H4 (cell line): ENCODE measurements at regions not wholly inside any gene's neighbourhood (a gene's known extent, or its start where the extent isn't known, plus 50 kb on each side); places are given as distances from the start of the nearest gene placed in this dataset.
"Not testable (repeated sequence)": the region's sequence is repeated elsewhere in the genome, so short reads cannot be mapped to it uniquely, and the experiment has no call there.

Source experiments
- DNase-seq: peaks from one replicate; pipeline ENCODE4 v3.0.0-alpha.2; 2015; ENCODE audit warnings: low spot score

GRCh38 chr2:172259827-172260226, 157.1 kb upstream of the DLX2 start:
- DNase-seq = no peak

DNA sequence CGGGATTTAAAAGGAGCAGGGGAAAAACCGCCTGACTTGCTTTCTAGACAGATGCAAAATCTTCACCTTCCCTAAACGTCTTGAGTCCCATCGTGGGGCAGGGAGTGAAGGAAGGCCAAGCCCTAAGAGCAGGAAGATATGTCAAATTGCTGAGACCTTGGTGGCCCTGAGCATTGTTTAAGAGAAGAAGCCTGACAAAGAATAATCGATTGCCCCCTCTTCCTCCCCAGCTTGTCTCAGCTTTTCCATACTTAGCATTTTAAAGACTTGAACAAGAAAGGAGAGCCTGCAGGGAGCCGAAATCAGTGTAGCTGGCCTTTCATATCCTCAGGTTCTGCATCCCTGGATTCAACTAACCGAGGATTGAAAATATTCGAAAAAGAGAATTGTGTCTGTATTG, 157.6 kb upstream of the DLX2 start:
- DNase-seq = no peak

- no peak for DNase-seq
Measured at GRCh38 chr2:172261292-172261691, 158.6 kb upstream of the DLX2 start.

DNA sequence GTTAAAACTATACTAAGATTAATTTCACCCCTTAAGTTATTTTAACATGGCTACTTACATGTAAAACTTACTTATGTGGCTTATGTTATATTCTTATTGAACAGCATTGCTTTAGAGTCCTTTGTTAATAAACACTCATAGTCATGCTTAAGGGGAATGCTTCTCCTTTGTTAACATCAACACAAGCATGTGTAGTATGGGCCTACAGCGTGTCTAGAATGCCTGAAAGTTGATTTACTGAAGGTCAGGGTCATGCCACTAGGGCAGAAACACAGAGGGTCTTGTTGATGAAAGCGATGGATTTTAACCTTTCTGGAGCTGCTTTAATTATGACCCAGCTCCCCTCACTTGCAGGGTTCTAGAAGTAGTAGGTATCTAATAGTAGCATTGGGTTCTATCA, 159.8 kb upstream of the DLX2 start:
- no peak for DNase-seq

- DNase-seq = not testable (repeated sequence)
Measured at GRCh38 chr2:172264820-172265219, 162.1 kb upstream of the DLX2 start.

DNA sequence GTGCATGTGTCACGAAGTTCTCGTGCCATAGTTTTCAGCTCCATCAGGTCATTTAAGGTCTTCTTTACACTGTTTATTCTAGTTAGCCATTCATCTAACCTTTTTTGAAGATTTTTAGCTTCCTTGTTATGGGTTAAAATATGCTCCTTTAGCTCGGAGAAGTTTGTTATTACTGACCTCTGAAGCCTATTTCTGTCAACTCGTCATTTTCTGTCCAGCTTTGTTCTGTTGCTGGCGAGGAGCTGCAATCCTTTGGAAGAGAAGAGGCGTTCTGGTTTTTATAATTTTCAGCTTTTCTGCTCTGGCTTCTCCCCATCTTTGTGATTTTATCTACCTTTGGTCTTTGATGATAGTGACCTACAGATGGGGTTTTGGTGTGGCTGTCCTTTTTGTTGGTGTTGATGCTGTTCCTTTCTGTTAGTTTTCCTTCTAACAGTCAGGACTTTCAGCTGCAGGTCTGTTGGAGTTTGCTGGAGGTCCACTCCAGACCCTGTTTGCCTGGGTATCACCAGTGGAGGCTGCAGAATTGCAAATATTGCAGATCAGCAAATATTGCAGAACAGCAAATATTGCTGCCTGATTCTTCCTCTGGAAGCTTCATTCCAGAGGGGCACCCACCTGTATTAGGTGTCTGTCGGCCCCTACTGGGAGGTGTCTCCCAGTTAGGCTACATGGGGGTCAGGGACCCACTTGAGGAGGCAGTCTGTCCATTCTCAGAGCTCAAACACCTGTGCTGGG, 157.7 kb upstream of the ITGA6 start:
- DNase-seq = not testable (repeated sequence)

- DNase-seq = peak; percentile 55
Measured at GRCh38 chr2:172270278-172271079, 156.9 kb upstream of the ITGA6 start.

DNA sequence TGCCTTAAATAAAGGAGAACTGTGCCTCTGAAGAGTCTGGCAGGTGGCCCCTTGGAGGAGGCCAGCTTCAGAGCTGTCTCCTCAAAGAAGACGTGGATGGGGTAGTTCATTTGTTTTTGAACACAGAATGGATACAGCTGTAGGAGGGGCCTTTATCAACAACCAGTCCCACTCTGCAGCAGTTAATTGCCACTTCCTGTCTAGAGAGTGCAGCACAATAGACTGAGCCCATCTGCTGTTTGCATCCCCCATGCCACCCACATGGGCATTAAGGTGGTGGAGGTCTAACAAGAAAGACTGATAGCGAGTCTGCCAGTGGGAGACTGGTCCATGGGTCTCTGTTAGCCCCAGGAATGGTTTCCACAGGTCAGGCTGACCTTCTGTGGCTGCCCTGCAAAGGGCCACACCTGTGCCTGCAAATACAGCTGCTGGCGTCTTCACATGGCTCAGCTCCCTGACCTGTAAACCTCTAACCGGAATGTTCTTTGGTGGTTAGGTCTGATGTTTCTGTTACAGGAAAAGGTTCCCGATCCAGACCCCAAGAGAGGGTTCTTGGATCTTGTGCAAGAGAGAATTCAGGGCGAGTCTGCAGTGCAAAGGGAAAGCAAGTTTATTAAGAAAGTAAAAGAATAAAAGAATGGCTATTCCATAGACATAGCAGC, 153.3 kb upstream of the ITGA6 start:
- no peak for DNase-seq

DNA sequence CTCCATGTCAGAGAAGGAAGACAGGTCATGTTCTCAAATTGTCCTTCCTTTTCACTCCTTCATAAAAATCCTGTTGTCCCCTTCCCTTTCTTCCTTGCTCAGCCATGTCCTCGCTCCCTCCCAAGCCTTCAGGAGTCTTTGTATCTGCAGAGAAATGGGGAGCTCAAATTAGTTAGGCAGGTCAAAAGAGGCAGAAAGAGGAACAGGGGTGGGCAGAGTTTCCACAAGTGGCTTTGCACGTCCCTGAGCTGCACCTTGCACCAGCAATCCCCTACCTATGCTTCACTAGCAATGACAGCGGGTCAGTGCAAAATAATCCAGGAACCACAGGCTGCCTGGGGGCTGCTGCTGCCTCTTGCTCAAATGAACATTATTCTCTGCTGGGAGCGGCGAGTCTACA, 152.1 kb upstream of the ITGA6 start:
- DNase-seq = no peak

- DNase-seq = no peak
Measured at GRCh38 chr2:172276961-172277360, 150.4 kb upstream of the ITGA6 start.

- DNase-seq = no peak
Measured at GRCh38 chr2:172278667-172279066, 148.7 kb upstream of the ITGA6 start.

GRCh38 chr2:172279214-172279613, 148.2 kb upstream of the ITGA6 start:
- DNase-seq = no peak

DNA sequence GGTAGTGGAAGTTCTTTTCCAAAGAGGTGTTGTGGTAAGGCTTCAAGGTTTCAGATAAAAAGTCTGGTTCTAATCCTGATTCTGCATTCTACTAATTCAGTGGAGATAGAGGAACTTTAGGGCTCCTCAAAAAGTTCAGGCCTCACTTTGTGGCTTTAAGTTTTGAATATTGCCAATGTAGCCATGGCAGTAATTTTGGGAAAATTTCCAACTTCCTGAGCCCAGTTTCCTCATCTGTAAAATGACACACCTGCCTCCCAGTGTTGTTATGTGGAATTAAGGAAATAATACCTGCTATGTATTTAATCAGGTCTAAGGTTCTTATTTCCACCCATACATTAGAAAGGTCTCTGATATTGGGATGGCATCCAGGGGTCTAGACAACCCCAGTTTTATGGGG, 147.6 kb upstream of the ITGA6 start:
- no peak for DNase-seq

DNA sequence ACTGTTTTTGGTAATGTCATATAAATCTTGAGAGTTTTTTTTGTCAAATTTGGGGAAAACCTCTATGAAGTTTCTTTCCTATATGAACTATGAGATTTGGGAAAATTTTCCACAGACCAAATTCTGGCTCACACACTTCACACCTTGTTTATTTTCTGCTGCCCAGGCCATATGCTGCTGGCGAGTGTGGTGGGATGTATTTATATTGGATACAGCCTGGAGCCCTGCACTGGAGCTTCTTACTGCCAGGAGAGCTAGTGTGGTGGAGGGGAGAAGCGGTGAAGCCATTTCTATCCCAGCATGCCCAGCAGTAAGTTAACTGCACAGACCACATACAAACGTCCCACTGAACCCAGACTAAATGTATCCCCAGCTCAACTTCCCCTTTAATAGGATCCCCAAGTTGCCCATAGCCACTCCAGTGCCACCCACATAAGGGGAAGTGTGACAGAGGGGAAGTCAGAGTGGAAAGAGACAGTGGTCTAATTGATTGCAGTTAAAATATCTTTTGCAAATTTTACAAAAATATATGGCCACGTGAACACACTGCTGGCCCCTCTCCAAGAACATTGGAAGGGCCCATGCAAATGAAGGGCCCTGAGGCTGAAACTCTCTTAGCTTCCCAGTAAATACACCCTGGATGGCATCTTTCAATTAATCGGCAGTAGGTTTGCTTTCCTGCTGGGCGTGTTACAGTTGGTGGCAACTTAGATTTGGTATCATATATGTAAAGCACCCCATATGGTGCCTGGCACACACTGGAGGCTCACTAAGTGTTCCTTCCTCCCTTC, 146.6 kb upstream of the ITGA6 start:
- no peak for DNase-seq

- DNase-seq = no peak
Measured at GRCh38 chr2:172281648-172282570, 145.5 kb upstream of the ITGA6 start.

DNA sequence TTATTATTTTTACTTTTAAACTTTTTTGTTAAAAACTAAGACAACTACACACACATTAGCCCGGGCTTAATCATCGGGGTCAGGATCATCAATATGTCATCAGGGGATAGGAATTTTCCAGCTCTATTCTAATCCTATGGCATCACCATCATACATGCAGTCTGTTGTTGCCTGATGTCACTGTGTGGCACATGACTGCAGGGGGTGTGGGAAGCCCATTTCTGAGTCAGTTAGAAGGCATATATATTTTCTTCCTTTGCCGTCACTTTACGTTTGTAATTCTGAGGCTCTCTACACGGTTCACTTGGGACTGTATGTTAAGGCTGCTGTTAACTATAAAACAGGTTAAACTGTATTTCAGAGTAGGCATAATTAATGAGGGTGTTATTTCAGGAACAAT, 144.4 kb upstream of the ITGA6 start:
- DNase-seq = peak; percentile 78

DNA sequence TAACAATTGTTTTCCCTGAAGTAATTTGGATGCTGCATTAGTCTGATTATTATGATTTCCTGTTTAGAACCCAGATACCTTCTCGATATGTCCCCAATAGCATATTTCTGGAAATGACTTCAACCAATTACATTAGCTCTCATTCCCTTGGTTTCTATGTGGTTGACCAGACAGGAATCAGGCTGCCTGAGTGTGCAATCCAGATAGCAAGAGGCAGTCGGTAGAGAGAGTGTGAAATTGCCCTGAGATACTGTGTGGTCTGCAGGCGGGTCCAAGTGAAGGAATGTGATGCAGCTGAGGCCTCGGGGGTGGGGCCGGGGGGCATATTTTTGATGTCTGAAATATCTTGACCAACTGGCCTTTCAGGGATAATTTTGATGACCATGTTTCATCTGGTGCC, 143.9 kb upstream of the ITGA6 start:
- DNase-seq = no peak

- no peak for DNase-seq
Measured at GRCh38 chr2:172284209-172284608, 143.2 kb upstream of the ITGA6 start.

DNA sequence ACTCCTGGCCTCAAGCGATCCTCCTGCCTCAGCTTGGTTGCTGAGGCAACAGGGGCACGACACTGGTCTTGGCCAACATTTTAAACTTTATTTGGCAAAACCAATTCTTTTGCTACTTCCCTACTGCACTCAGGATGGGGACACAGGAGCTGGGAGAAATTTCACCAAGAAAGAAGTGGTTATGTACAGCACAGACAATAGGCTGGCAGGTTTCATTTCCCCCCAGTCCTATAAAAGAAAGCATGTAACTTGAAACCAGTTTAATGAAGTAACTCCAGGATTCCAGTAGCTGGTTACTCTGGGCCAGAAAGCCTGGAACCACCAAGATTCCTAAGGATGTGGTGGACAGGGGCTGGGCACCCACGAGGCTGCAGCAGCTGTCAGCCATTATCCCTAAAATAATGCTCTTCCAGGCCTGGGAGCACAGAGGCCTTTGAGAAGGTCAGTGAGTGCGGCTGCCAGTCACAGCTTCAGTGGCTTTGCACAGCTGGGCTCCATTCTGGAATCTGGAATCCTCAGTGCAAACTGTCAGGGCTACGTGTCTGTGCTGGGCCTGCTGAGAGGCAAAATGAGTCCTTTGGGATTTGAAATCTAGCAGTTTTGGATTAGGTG, 142.3 kb upstream of the ITGA6 start:
- peak; percentile 85 for DNase-seq

DNA sequence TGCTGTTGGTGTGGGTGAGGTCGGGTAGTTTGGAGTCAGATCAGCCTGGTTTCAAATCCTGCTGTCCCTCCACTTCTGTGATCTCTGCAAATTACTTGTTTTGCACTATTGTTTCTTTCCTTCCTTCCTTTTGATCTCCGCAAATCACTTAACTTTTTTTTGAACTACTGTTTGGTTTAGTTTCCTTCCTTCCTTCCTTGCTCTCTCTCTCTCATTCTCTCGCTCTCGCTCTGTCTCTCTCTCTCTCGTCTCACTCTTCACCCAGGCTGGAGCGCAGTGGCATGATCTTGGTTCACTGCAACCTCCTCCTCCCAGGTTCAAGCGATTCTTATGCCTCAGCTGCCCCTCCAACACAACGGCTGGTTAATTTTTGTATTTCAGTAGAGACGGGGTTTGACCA, 141.6 kb upstream of the ITGA6 start:
- no peak for DNase-seq
